VCaP (cell line): ENCODE measurements at regions not wholly inside any gene's neighbourhood (a gene's known extent, or its start where the extent isn't known, plus 50 kb on each side); places are given as distances from the start of the nearest gene placed in this dataset.

Source experiments
- H3K27ac ChIP-seq: fragments of 450-650 bp; 2 replicates; pipeline ENCODE4 v1.5.1; 2017
- TF ChIP-seq, protein P1 (sequence below): fragments of 450-650 bp; conservative IDR thresholded peaks from 2 replicates; pipeline ENCODE4 v1.5.1; 2017; ENCODE audit warnings: mild to moderate bottlenecking, moderate library complexity

DNA sequence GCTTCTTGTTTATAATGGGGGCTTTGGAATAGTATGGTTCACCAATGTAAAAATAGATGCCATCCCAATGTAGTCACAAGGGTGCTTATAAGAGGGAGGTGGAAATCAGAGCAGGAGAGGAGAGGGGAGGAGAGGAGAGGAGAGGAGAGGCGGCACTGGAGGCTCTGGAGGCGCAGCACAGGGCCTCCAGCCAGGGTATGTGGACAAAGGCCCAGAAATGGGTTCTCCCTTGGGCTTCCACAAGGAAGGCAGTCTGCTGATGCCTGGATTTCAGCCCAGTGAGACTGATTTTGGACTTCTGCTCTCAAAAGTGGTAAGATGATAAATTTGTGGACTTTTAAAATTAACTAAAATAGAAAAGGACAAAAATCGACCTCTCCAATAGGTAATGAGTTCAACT lies 116.8 kb downstream of the RNASET2 start:
- TF ChIP-seq, protein P1, sequence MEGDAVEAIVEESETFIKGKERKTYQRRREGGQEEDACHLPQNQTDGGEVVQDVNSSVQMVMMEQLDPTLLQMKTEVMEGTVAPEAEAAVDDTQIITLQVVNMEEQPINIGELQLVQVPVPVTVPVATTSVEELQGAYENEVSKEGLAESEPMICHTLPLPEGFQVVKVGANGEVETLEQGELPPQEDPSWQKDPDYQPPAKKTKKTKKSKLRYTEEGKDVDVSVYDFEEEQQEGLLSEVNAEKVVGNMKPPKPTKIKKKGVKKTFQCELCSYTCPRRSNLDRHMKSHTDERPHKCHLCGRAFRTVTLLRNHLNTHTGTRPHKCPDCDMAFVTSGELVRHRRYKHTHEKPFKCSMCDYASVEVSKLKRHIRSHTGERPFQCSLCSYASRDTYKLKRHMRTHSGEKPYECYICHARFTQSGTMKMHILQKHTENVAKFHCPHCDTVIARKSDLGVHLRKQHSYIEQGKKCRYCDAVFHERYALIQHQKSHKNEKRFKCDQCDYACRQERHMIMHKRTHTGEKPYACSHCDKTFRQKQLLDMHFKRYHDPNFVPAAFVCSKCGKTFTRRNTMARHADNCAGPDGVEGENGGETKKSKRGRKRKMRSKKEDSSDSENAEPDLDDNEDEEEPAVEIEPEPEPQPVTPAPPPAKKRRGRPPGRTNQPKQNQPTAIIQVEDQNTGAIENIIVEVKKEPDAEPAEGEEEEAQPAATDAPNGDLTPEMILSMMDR: no peak
- no peak overlapping the region for H3K27ac ChIP-seq

DNA sequence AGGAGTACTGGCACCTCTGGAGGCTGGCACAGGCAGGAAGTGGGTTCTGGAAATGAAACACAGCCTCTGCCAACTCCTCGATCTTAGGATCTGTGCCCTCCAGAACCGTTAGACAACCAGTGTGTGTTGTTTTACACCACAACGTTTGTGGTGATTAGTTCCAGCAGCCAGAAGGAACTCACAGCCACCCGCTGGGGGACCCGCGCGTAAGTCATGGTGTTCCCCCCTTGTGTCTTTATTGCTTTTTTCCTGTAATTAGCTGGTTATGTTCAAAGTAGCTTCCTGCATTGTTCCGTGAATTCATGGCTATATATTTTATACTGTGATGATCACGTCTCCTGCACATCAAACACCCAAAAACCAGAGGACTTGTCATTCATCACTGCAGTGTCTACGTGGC lies 117.4 kb downstream of the RNASET2 start:
- H3K27ac ChIP-seq: no peak overlapping the region
- TF ChIP-seq, protein P1: no peak

DNA sequence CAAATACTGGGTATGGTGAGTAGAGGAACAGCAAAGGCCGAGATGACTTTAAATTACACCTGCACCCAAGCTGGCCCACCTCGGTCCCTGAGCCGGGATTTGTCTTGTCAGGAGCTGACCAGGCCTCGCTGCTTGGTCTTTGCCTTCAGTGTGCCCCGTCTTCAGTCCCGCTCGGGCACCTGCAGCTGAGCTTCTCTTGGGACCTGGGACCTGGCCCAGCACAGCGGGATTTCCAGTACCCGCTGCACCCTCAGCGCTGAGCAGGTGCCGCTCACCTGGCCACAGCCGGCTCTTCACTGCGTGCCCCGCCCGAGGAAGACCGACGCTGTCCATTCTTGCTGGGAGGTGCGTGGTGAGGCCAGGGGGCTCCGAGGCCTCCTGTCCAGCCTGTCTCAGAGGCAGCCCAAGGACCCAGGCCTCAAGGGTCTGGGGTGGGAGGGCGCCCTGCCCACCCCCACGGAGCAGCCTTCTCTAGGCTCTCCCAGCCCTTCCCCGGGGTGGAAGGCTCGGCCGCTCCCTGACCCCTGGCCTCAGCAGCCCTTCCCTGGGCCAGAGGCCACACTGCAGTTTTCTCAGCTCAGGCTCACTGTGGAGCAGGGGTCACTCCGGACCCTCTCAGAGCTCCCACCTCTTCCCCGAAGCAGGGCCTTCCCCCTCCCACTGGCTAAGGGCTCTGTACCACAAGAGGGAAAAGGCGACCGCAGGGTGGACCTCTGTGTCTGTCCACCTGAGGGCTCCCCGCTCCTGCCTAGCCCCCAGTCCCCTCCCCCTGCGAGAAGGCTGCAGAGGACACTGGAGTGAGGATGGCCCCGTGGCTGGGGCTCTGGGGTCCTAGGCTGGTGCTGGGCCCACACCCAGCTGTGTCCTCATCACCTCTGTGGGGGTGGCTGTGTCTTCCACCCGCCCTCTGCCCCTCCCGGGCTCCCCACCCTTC lies 119.3 kb downstream of the RNASET2 start:
- TF ChIP-seq, protein P1: no peak
- no peak overlapping the region for H3K27ac ChIP-seq

DNA sequence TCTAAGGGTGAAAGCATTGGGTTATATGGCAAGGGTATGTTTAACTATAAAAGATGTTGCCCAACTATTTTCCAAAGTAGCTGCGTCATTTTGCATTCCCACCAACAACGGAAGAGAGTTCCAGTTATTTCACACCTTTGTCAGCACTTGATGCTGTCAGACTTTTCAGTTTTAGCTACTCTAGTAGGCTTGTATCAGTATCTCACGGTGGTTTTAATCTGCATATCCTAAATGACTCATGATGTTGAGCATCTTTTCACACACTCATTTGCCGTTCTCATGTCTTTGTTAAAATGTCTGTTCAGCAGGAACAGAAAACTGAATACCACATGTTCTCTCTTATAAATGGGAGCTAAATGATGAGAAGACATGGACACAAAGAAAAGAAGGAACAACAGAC lies 122.3 kb downstream of the RNASET2 start:
- no peak overlapping the region for H3K27ac ChIP-seq
- TF ChIP-seq, protein P1: no peak

DNA sequence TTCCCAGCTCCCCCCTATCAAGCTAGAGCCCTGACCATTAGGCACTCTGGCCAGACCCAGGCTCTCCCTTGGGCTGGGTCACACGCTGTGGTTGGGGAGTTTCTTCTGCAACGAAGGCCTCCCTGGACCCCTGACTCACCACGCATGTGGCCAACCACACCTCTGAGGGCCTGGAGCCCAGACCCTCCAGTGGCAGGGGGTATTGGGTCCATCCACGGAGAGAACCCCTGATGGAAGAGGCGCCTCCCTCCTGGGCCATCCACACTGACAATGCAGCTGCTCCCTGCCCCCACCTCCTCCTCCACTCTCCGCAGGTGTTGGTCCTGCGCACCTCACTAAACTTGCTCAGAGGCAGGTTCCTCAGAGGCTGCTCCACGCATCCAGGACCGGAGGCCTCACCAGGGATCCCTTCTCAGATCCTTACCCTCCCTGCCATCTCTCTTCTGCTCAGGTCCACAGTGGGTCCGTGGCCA lies 125.4 kb downstream of the RNASET2 start:
- no peak overlapping the region for H3K27ac ChIP-seq
- TF ChIP-seq, protein P1: no peak

DNA sequence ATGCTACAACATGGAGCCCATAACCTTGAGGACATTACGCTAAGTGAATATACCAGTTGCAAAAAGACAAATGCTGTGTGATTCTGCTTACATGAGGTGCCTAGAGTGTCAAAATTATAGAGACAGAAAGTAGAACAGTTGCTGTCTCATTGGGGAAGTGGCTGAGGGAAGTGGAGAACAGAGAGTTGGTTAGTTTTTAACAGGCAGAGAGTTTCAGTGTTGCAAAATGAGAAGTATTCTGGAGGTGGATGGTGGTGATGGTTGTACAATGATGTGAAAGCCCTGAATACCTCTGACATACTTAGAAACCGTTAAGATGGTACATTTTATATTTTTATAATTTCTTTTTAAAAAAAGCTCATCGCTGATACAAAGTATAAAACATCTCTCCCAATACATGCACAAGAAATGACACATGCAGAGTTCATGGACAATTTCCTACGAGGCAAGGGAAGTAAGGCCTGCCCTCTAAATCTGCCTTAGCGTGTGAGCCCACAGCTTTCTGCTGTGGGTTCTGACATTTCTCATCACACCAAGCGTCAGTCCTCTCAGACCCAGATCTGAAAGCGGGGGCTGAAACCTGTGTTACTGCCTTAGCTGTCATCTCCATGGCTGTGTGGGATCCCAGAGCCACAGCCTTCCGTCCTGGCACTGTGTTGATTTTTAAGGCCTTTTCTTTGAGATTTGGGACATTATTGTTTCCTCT lies 126.0 kb downstream of the RNASET2 start:
- H3K27ac ChIP-seq: no peak overlapping the region
- TF ChIP-seq, protein P1: no peak

DNA sequence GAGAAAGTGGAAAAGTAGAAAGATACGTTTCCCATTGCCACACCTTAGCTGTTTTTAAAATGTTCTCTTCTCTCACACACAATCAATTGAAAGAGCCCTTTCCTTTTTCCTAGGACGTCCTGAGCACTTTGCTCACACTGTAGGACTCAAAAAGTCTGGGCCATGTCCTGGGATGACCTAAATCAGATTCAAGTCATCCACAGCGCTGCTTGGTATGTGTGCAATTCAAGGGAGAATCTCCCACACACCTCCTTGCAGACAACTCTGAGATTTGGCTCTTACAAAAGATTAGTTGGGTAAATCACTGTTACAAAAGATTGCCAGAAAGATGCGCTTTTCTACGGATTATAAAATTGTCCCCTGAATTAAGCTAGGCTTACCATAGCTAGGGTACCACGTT lies 130.1 kb downstream of the RNASET2 start:
- H3K27ac ChIP-seq: no peak overlapping the region
- TF ChIP-seq, protein P1: no peak
